HEK293 (cell line): ENCODE measurements at regions not wholly inside any gene's neighbourhood (a gene's known extent, or its start where the extent isn't known, plus 50 kb on each side); places are given as distances from the start of the nearest gene placed in this dataset.
"Not testable (repeated sequence)": the region's sequence is repeated elsewhere in the genome, so short reads cannot be mapped to it uniquely, and the experiment has no call there.

Experiments used
- CTCF ChIA-PET: fragments of 350-600 bp; formaldehyde crosslinking; extraction: SDS; loops from one replicate; lab custom pipeline; 2021; ENCODE audit warnings: antibody characterized with exemption; lab: Yijun Ruan, JAX
- POLR2A ChIA-PET: fragments of 300-600 bp; formaldehyde crosslinking; extraction: SDS; loops from one replicate; lab custom pipeline; 2020; ENCODE audit warnings: antibody characterized with exemption, inconsistent platforms; lab: Yijun Ruan, JAX
- H3K27ac ChIP-seq: fragments of 200-500 bp; sonication (Bioruptor generic); 2 replicates; pipeline ENCODE4 v1.5.1; 2014; ENCODE audit warnings: low read depth, low read length, control low read depth, inconsistent platforms; ENCODE audit errors: extremely low read depth
- H3K36me3 ChIP-seq, 2 experiments: fragments of 200-500 bp in 1 of 2; sonication (Bioruptor generic) in 1 of 2; 1 replicate in 1 of 2; 2 replicates in 1 of 2; pipeline ENCODE4 v1.5.1; 2014 to 2017; ENCODE audit warnings: inconsistent platforms in 2 of 2, low read length in 2 of 2; ENCODE audit not compliant: control insufficient read depth in 2 of 2, insufficient read depth in 1 of 2
- H3K4me1 ChIP-seq: fragments of 200-500 bp; sonication (Bioruptor generic); 2 replicates; pipeline ENCODE4 v1.5.1; 2014; ENCODE audit warnings: mild to moderate bottlenecking, low read length, inconsistent platforms; ENCODE audit not compliant: control insufficient read depth, insufficient read depth
- H3K4me3 ChIP-seq: 2 replicates; pipeline ENCODE4 v1.5.1; 2011; ENCODE audit warnings: low read depth, mild to moderate bottlenecking, control low read depth, low read length, moderate library complexity
- H3K9me3 ChIP-seq: fragments of 200-500 bp; sonication (Bioruptor generic); 2 replicates; pipeline ENCODE4 v1.5.1; 2014; ENCODE audit warnings: low read depth, low read length, inconsistent platforms; ENCODE audit not compliant: control insufficient read depth, insufficient read depth
- ZBTB8A ChIP-seq: fragments of 450-650 bp; formaldehyde crosslinking; IDR thresholded peaks from 2 replicates; pipeline ENCODE4 v1.5.1; 2016; ENCODE audit warnings: missing biosample characterization, missing genetic modification characterization
- ZFP3 ChIP-seq: fragments of 450-650 bp; formaldehyde crosslinking; IDR thresholded peaks from 2 replicates; pipeline ENCODE4 v1.5.1; 2016; ENCODE audit warnings: low read depth, missing biosample characterization, missing genetic modification characterization
- ZNF140 ChIP-seq: fragments of 450-650 bp; formaldehyde crosslinking; IDR thresholded peaks from 2 replicates; pipeline ENCODE4 v1.5.1; 2016; ENCODE audit warnings: missing biosample characterization, missing genetic modification characterization
- ZNF202 ChIP-seq: fragments of 450-650 bp; formaldehyde crosslinking; IDR thresholded peaks from 2 replicates; pipeline ENCODE4 v1.5.1; 2016; ENCODE audit warnings: missing biosample characterization, missing genetic modification characterization, borderline replicate concordance
- ZNF394 ChIP-seq: fragments of 450-650 bp; formaldehyde crosslinking; IDR thresholded peaks from 2 replicates; pipeline ENCODE4 v1.5.1; 2016; ENCODE audit warnings: missing biosample characterization, missing genetic modification characterization, mild to moderate bottlenecking, moderate library complexity, borderline replicate concordance
- ZNF426 ChIP-seq: fragments of 450-650 bp; formaldehyde crosslinking; IDR thresholded peaks from 2 replicates; pipeline ENCODE4 v1.5.1; 2017; ENCODE audit warnings: missing biosample characterization, missing genetic modification characterization, mild to moderate bottlenecking, inconsistent platforms, moderate library complexity
- ZNF518A ChIP-seq: fragments of 450-650 bp; formaldehyde crosslinking; conservative IDR thresholded peaks from 2 replicates; pipeline ENCODE4 v1.5.1; 2016; ENCODE audit warnings: low read depth, missing biosample characterization, missing genetic modification characterization
- ZNF555 ChIP-seq: fragments of 450-650 bp; formaldehyde crosslinking; conservative IDR thresholded peaks from 2 replicates; pipeline ENCODE4 v1.5.1; 2017; ENCODE audit warnings: missing biosample characterization, mild to moderate bottlenecking, missing genetic modification characterization, inconsistent platforms
- ZNF558 ChIP-seq: fragments of 450-650 bp; formaldehyde crosslinking; IDR thresholded peaks from 2 replicates; pipeline ENCODE4 v1.5.1; 2016; ENCODE audit warnings: missing biosample characterization, missing genetic modification characterization
- ZNF560 ChIP-seq: fragments of 450-650 bp; formaldehyde crosslinking; IDR thresholded peaks from 2 replicates; pipeline ENCODE4 v1.5.1; 2017; ENCODE audit warnings: missing biosample characterization, missing genetic modification characterization, borderline replicate concordance
- ZNF623 ChIP-seq: fragments of 450-650 bp; formaldehyde crosslinking; IDR thresholded peaks from 2 replicates; pipeline ENCODE4 v1.5.1; 2016; ENCODE audit warnings: missing biosample characterization, missing genetic modification characterization
- ZNF654 ChIP-seq: fragments of 450-650 bp; formaldehyde crosslinking; IDR thresholded peaks from 2 replicates; pipeline ENCODE4 v1.5.1; 2016; ENCODE audit warnings: low read depth, missing biosample characterization, missing genetic modification characterization
- ZXDB ChIP-seq: fragments of 450-650 bp; formaldehyde crosslinking; IDR thresholded peaks from 2 replicates; pipeline ENCODE4 v1.5.1; 2016; ENCODE audit warnings: missing biosample characterization, missing genetic modification characterization
- TF ChIP-seq, protein P1 (sequence below): fragments of 450-650 bp; formaldehyde crosslinking; conservative IDR thresholded peaks from 2 replicates; pipeline ENCODE4 v1.5.1; 2016; ENCODE audit warnings: low read depth, missing biosample characterization, missing genetic modification characterization
- TF ChIP-seq, protein P2 (sequence below): fragments of 450-650 bp; formaldehyde crosslinking; IDR thresholded peaks from 2 replicates; pipeline ENCODE4 v1.5.1; 2016; ENCODE audit warnings: missing biosample characterization, missing genetic modification characterization

- CTCF ChIA-PET, H3K36me3 ChIP-seq, H3K4me3 ChIP-seq, H3K4me1 ChIP-seq, POLR2A ChIA-PET, H3K27ac ChIP-seq, H3K9me3 ChIP-seq: not testable (repeated sequence)
- TF ChIP-seq ZNF394 (tag by site-specific recombination) = peak; percentile 57; the same call in 1 of the 2 replicates
- peak; percentile 54 for TF ChIP-seq ZNF555 (tag by site-specific recombination)
- peak; percentile 34; the same call in 1 of the 2 replicates for TF ChIP-seq ZNF560
- peak; percentile 17; the same call in 1 of the 2 replicates for TF ChIP-seq ZFP3 (tag by site-specific recombination)
- TF ChIP-seq ZNF623 (tag by site-specific recombination) = peak; percentile 59
- TF ChIP-seq, protein P1, sequence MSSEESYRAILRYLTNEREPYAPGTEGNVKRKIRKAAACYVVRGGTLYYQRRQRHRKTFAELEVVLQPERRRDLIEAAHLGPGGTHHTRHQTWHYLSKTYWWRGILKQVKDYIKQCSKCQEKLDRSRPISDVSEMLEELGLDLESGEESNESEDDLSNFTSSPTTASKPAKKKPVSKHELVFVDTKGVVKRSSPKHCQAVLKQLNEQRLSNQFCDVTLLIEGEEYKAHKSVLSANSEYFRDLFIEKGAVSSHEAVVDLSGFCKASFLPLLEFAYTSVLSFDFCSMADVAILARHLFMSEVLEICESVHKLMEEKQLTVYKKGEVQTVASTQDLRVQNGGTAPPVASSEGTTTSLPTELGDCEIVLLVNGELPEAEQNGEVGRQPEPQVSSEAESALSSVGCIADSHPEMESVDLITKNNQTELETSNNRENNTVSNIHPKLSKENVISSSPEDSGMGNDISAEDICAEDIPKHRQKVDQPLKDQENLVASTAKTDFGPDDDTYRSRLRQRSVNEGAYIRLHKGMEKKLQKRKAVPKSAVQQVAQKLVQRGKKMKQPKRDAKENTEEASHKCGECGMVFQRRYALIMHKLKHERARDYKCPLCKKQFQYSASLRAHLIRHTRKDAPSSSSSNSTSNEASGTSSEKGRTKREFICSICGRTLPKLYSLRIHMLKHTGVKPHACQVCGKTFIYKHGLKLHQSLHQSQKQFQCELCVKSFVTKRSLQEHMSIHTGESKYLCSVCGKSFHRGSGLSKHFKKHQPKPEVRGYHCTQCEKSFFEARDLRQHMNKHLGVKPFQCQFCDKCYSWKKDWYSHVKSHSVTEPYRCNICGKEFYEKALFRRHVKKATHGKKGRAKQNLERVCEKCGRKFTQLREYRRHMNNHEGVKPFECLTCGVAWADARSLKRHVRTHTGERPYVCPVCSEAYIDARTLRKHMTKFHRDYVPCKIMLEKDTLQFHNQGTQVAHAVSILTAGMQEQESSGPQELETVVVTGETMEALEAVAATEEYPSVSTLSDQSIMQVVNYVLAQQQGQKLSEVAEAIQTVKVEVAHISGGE = peak; percentile 71
- TF ChIP-seq ZNF654 (tag by site-specific recombination) = peak; percentile 19; the same call in 1 of the 2 replicates
- TF ChIP-seq ZNF202 = peak; percentile 75; the same call in 1 of the 2 replicates
- TF ChIP-seq ZNF140 (tag by site-specific recombination) = peak; percentile 82; the same call in 1 of the 2 replicates
- TF ChIP-seq ZNF558 (tag by site-specific recombination) = 0 out of 2 replicates have a peak, but pooled peaks have one; percentile 33
- peak; percentile 61 for TF ChIP-seq ZBTB8A (tag by site-specific recombination)
- TF ChIP-seq ZNF518A (tag by site-specific recombination) = peak; percentile 68; the same call in 1 of the 2 replicates
- TF ChIP-seq, protein P2, sequence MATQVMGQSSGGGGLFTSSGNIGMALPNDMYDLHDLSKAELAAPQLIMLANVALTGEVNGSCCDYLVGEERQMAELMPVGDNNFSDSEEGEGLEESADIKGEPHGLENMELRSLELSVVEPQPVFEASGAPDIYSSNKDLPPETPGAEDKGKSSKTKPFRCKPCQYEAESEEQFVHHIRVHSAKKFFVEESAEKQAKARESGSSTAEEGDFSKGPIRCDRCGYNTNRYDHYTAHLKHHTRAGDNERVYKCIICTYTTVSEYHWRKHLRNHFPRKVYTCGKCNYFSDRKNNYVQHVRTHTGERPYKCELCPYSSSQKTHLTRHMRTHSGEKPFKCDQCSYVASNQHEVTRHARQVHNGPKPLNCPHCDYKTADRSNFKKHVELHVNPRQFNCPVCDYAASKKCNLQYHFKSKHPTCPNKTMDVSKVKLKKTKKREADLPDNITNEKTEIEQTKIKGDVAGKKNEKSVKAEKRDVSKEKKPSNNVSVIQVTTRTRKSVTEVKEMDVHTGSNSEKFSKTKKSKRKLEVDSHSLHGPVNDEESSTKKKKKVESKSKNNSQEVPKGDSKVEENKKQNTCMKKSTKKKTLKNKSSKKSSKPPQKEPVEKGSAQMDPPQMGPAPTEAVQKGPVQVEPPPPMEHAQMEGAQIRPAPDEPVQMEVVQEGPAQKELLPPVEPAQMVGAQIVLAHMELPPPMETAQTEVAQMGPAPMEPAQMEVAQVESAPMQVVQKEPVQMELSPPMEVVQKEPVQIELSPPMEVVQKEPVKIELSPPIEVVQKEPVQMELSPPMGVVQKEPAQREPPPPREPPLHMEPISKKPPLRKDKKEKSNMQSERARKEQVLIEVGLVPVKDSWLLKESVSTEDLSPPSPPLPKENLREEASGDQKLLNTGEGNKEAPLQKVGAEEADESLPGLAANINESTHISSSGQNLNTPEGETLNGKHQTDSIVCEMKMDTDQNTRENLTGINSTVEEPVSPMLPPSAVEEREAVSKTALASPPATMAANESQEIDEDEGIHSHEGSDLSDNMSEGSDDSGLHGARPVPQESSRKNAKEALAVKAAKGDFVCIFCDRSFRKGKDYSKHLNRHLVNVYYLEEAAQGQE (tag by site-specific recombination) = peak; percentile 67
- TF ChIP-seq ZXDB = 0 out of 2 replicates have a peak, but pooled peaks have one; percentile 43
- TF ChIP-seq ZNF426 (tag by site-specific recombination) = peak; percentile 53
These were observed 2007.1 kb upstream of the CDH6 start for GRCh38 chr5:29186380-29186779.
